Ishikawa (cell line): ENCODE measurements at regions not wholly inside any gene's neighbourhood (a gene's known extent, or its start where the extent isn't known, plus 50 kb on each side); places are given as distances from the start of the nearest gene placed in this dataset.

ENCODE experiments used
- TAF1 ChIP-seq: IDR thresholded peaks from 2 replicates; pipeline ENCODE4 v1.6.1; 2012; ENCODE audit warnings: low read depth, mild to moderate bottlenecking
- TCF12 ChIP-seq: IDR thresholded peaks from 2 replicates; pipeline ENCODE4 v1.6.1; 2012; ENCODE audit warnings: low read depth
- TF ChIP-seq, protein P1 (sequence below): IDR thresholded peaks from 2 replicates; pipeline ENCODE4 v1.6.1; 2012

DNA sequence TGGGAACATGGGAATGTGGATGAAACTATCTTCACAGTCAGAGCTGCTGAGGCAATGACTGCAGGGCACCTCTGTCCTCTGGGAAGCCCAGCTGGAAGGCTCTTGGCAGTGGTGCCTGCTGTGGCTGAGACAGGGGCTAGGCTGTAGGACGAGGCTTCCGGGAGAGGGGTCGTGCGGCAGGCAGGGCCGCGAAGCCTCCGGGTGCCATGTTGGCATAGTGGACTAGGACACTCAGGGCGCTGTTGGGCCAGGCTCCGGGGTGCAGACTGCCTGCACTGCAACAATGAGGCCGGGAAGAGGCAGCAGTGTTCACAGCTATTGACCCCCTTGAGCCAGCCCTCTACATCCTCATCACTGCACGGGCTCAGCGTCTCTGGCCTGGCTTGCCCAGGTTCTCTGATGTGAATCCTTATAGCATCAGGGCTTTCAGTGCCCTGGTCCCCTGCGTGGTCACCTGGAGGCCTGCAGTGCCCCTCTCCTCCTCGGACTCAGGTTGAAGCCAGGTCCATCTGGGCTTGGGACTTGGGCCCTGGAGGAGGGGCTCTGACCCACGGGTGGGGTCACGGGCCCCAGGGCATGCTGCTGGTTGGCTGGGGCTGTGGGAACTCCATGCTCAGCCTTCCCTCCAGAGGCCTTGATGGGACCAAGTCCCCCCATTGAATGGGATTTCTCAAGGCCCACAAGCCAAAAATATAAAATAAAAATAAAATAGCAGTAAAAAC, 91.6 kb downstream of the TNFRSF13B start:
- TF ChIP-seq, protein P1, sequence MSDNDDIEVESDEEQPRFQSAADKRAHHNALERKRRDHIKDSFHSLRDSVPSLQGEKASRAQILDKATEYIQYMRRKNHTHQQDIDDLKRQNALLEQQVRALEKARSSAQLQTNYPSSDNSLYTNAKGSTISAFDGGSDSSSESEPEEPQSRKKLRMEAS: no peak
- TF ChIP-seq TCF12 (no peak), TAF1 (no peak)
